Epidermal melanocyte (primary cell): ENCODE measurements at regions not wholly inside any gene's neighbourhood (a gene's known extent, or its start where the extent isn't known, plus 50 kb on each side); places are given as distances from the start of the nearest gene placed in this dataset.
"Not testable (repeated sequence)": the region's sequence is repeated elsewhere in the genome, so short reads cannot be mapped to it uniquely, and the experiment has no call there.

Experiments used
- DNase-seq: peaks from one replicate; pipeline ENCODE4 v3.0.0; 2011; ENCODE audit warnings: low spot score; ENCODE audit not compliant: insufficient read length

DNA sequence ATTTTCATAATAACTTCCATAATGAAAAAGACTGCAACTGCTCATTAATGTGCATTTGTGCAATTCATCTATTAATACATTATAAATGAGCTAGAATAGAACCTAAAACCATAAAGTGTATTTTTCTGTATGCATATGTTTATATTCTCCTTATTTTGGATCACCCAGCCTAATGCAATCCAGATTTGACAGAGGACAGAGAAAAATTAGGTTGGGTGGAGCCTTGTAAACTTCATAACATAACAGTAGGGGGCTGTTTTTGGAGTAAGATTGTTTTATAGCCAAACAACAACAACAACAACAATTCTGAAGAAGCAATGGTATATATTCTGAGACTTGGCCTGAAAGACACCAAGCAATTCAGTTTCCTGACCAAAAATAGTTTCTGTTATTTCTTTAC lies 615.3 kb upstream of the SLIT2 start:
- no peak for DNase-seq

DNA sequence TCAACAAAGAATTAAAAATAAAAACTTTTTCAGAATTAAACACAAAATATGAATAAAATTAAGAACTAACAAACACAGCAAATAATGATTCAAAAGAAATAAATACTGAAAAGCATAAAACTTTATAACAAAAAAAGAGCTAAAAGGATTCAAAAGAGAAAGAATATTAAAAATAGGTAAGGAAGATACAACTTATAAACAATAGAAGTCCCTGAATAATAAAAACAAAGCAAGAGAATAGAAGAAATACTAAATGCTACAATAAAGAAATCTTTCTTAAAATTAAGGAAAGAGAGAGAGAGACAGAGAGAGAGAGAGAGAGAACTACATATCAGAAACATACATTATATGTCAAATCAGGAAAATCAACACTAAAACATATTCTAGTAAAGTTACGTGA lies 619.9 kb upstream of the SLIT2 start:
- no peak for DNase-seq

DNA sequence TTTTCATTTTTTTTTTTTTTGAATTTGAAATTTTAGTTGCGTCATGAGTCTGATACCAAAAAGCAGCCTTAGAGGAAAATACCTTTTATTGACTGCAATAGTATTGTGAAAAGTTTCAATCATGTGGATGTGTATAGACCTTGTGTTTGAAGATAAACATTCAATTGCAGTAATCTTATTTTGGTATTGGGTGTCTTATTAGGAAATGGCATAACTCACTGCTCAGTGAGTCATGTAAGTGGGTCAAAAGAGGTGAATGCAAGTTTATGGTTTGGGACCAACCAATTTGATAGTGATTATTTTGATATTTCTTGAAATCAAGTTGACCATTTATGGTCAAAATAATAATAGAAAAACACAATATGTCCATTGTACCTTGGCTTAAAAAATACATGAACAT lies 627.8 kb upstream of the SLIT2 start:
- DNase-seq: no peak

DNA sequence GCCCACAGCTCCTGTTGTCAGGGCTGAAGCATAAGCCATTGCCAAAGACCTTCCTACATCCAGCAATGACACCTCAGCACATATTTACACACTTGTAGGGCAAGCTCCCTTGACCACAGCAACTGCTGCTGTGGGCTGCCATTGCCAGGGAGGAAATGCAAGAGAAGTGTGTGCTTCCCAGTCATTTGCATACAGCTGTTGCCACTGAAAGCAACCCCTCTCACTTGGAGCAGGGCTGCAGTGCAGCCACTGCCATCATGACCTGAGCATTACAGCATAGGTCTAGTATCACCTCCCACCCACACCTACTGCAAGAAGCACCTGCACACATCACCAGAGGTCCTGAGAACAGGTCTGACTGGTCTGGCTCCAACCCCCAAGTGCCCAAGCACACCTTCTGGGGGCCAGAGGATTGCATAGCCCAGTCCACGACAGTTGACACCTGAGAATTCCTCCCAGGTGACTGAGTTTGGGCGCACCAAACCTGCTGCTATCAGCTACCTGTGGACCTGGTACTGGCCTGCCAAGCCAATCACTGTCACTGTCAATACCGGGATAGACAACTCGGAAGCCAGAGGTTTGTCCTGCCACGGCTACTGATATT lies 636.5 kb upstream of the SLIT2 start:
- no peak for DNase-seq

DNA sequence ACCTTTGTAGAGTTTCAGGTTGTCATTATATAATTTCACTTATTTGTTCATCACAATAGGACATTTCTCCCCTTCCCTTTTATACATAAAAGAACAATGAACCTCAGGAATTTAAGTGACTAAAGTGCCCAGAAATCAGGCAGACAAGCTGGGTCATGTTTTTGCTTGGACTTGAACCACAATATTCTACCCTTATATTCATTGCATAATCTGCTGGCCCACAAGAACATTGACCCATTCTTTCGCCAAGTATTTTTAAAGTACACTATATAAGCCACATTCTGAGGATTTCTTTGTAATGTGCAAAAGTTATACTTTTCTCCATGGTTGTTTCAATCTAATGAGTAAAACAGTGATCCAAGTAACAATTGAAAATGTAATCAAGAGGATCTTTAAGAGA lies 637.5 kb upstream of the SLIT2 start:
- no peak for DNase-seq

DNA sequence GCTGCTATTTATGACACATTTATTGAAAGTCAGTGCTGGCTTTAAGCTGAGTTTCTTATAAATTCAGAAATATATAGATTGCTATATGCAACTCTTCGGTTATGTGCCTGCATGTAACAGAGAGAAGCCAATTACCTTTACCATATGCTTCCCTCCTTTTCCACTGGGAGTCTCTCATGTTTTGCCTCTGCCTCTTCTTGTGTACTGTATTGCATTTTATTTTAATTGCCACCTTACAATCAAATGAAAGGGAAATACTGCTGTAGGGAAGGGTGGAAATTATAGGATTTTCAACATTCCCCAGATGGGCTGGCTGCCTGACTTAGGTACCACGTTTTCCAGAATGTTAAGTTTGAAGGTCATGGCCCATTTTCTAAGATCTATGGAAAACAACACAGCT lies 655.4 kb upstream of the SLIT2 start:
- DNase-seq: no peak

DNA sequence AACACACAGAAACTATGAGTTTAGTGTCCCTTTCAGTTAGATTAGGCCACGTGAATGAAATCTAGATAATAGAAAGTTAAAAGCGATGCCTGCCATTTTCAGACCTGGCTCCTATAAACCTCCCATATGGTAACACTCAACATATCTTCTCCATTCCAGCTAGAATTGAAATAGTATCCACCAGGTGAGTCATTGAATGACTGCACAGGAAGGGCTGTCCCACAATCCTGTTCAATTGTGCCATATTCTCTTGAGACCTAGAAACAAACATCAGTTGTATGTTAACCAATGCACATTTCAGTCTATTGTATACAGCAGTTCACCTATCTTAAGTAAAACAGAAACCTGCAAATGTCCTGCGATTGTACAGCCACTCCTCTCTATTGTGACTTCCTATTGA lies 659.3 kb upstream of the SLIT2 start:
- no peak for DNase-seq

DNA sequence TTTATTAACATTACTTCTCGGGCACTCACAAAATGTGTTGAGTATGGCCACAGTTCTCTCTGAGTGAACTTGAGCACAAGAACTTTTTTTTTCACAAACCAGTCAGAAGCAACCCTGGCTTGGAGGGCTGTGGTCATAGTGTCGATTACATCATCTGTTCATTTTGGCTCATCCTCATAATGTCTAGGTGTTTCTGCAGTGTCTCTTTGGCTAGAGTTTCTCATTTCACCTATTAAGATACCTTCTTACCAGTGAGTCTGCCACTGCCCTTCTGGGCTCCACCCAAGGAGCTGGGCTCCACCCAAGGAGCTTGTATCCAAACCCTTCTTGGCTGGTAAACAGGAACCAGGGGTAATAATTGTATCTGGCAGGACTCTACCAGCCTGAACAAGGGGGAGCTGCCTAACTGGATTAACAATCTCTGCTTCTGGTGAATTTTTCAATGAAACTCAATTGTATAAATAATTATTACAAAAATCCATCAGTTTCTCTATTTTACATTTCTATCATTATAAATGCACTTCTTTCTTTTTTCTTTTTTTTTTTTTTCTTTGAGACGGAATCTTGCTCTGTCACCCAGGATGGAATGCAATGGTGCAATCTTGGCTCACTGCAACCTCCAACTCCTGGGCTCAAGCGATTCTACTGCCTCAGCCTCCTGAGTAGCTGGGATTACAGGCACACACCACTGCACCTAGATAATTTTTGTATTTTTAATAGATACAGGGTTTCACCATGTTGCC lies 667.7 kb upstream of the SLIT2 start:
- no peak for DNase-seq

DNA sequence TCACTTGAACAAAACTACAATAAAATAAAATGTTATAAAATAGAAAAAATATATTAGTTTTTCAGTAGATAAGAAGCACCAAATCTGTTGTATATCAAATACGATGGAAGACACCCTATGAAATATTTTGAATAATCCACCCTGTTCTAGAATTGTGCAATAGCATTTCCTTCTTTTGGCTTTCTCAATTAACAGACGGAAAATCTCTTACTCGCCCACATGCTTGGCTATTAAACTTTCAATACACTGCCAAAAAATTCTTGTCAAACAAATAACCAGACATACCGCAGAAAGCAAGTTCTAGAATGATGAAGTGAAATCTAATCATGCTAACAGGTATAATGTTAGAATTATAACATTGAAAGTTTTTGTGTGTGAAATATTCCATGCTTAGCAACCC lies 671.6 kb upstream of the SLIT2 start:
- DNase-seq: no peak

DNA sequence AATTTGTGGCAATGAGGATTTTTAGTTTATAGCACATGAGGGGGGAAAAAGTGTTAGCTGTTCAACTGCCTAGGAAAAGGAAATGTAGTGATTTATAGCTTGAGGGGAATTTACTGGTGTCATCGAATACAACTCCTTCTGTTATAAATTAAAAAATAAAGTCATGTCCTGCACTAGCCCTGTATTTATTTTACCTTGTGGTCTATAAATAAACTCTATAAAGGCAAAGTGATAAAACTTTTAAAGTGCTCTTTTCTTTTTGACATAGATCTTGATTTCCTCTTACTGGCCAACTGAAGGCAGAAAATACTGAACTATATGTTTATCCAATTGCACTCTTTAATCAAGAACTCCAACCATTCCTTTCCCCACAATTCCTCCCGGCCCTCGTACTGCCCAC lies 672.1 kb upstream of the SLIT2 start:
- DNase-seq: no peak

DNA sequence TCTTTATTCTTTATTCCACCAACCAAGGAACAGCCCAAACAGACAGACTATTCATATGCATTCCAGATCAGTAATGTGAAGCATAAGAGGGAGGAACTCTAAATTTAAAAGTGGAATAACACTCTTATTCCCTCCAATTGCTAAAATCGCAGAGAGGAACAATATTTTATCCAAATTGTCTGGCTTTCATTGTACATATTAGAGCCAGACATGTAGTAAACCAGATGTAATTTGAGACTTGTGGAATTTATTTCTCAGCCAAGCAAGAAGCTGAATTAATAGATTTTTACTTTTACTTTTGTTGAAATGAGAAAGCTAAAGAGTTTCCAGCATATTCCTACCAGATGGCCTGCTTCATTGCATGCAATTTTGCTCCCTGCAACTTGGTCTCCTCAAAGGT lies 674.6 kb upstream of the SLIT2 start:
- no peak for DNase-seq

DNA sequence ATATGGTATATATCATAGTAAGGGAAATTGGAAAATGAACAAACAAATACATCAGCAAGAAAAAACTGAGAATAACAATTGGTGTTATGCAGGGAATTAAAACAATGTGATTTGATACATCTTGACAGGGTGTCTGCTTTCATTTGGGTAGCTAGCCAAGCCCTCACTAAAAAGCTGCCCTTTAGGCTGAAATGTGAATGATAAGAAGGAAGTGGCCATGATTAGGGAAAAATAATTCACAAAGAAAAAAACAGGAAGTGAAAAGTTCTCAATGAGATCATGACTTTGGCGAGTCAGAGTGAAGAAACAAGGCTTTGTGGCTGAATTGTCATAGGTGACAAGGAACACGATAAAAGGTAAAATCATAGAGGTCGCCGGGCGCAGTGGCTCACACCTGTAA lies 675.8 kb upstream of the SLIT2 start:
- no peak for DNase-seq

DNA sequence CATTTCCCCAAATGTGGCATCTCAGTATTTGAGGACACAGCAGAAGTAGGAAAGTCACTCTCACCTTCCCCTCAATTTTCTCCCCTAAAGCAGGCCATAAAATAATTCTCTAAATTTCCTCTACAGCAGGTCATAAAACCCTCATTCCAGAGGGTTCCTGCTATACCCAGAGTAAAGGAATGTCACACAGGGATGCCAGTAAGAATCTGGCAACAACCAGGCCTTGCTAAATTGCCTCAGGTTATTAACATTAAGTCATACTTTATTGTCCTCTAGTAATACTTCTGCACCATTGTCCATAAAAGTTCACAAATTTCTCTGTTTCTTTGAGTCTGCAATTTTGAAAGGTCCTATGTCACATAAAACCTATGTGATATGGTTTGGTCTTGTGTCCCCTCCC lies 685.7 kb upstream of the SLIT2 start:
- no peak for DNase-seq

DNA sequence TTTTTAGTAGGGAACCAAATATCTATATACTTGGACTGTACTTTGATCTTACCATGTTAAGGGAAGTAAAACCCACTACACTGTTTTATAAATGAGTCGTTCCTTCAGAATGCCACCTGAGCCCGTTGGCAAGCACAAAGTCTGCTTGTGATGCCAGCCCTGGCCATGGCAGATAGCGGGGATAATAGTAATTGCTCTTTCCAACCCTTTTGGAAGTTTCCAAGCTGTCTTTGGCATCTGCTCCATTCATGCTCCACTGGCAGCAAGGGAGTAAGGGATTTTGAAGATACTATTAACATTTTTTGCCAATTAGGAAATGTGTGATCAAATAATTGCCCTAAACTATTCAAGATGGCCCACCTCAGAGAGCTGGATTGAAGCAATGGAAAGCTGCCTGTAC lies 689.2 kb upstream of the SLIT2 start:
- no peak for DNase-seq

DNA sequence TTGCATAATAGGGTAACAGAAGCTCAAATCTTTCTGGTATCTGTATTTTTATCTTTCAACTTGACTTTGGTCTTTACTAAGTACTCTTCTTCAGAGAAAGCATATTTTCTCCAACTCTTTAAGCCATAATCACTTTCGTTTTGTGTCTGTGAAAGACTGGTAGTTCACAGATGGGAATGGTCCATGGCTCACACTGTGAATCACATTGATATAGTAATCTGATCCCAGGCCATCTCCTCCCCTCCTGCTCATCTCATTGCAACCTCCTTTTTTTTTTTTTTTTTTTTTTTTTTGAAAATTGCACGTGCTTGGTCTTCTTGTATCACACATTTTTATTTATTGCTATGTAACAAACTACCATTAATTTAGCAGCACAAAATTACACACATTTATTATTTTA lies 694.5 kb upstream of the SLIT2 start:
- DNase-seq: no peak

DNA sequence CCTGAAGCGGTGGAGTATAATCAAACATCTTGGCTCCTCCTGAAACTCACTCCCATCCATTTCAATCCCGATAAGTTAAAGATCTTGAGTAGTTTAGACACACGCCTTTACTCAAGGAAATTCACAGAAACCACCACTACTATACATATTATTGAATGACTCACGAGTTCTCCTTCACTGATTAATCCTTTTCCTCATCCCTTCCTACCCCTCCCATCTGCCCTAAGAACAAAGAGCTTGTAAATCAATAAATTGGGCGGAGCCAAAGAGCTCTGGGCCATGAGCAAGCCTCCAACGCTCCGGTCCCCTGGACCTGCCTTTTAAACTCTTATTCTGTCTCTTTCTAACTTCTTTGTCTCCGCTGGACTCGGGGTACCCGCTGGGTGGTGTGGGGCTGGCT lies 695.4 kb upstream of the SLIT2 start:
- not testable (repeated sequence) for DNase-seq

DNA sequence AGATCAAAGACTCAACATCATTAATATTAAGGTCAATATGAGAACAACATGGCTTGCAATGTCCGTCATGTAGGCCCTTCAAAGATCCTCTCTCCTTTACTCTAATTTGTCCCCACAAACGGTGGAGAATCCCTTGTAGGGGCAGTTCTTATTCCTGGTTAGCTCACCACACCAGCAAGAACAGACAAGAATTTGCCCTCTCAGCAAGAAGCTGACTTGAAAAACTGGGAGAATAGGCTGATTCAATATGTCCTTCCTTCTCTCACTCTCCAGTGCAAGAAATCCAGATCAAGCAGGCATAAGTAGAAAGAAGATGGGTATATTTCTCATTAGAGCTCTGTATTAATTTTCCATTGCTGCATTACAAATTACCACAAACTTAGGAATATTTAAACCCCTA lies 704.2 kb upstream of the SLIT2 start:
- no peak for DNase-seq

DNA sequence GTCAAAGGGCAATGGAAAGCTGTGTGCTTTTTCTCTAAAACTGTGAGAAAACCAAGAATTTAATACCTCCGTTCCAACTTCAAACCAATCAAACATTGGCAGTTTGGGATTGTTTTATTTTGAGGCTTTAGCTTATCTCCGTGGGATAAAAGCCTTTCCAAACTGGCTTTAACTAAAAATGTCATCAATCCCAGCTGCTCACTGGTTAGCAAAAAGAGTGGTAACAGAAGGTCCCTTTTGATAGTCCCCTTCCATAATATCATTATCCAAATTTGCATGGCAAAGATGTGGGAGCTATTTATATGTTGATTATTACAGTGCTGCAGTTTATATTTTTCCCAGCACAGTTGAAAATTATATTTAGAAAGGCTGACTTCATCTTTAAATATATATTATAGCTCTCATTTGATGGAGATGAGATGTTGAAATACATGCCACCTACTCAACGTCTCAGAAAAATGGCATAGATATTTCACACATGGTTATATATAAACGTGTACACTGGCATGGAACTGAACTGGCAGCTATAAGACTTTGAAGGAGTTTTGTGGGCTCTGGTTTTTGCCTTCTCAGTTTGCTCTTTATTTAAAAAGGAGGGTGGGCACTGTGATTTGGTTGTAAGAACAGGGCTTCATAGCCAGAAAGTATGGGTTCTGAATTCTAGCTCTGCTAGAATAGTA lies 707.1 kb upstream of the SLIT2 start:
- DNase-seq: no peak

DNA sequence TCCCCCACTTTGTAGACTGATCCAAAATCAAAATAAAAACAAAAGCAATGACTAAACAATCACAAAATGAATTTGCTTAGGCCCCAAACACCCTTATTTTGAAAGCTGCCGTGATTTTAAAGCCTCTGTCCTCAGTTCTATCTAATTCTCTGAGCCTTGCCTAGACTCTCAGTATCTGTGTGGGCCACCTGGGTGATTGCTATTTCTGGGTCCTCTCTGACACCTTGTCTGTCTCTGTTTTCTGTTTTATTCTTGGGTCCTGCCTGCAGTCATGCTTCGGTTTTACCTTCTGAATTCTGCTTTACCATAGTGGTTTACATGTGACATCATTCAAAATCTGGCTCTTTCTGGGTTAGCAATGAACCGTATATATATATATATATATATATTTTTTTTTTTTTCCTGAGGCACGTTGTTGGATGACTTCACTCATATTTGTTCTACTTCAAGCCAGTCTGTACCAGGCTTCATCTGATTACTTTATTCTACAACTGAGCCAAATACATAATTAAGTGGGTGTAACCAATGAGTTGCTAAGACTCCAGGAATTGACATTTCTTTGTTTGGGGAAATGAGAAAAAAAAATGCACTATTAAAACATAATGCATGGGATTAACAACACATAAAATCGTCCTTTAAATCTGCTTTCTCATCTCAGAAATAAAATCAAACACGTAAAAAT lies 710.7 kb upstream of the SLIT2 start:
- DNase-seq: no peak

DNA sequence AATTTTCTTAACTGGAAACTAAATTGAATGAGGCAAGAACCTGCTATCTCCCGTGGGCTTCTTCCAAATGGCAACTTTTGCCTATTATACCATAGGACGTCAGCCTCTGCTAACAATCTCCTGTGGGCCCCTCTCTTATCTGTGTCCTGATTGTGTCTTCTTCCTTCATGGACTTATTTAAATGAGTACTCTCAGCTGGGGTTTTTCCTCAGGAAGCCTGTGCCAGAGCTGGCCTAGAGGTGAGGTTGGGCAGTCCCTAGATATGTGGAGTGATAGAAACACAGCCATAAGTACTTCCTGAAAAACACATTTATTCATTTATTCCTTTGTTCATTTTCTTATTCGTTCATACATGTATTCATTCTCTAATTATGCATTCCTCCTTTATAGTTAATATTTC lies 712.5 kb upstream of the SLIT2 start:
- DNase-seq: no peak

DNA sequence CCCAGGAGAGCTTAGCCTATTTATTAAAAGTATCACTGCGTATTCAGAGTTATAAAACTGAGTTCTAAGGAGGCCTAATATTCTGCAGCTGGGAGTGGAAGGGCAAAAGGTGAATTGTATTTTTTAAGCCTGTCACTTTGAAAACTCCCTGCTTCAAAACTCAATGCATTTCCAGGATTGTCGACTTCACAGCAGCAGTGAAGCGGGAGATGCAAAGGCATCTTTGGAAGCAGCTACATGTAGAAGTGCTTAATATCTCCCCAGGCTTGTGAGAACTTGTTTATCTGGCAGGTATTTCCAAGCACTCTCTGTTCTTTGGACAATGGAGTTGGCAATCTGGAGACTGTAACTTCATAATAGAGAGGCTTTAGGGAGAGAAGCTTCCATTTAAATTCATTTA lies 717.5 kb upstream of the SLIT2 start:
- no peak for DNase-seq
